CMK (cell line): ENCODE measurements at regions not wholly inside any gene's neighbourhood (a gene's known extent, or its start where the extent isn't known, plus 50 kb on each side); places are given as distances from the start of the nearest gene placed in this dataset.
"Not testable (repeated sequence)": the region's sequence is repeated elsewhere in the genome, so short reads cannot be mapped to it uniquely, and the experiment has no call there.

Experiments used
- DNase-seq: peaks from one replicate; pipeline ENCODE4 v3.0.0-alpha.2; 2010; ENCODE audit warnings: low read depth

DNA sequence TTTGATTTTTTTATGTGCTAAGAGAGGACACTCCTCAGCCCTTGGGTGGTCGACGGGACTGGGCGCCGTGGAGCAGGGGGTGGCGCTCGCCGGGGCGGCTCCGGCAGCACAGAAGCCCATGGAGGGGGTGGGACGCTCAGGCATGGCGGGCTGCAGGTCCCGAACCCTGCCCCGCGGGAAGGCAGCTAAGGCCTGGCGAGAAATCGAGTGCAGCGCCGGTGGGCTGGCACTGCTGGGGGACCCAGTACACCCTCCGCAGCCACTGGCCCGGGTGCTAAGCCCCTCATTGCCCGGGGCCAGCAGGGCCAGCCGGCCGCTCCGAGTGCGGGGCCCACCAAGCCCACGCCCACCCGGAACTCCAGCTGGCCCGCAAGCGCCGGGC, 669.7 kb upstream of the CTNND2 start:
- DNase-seq = not testable (repeated sequence)

DNA sequence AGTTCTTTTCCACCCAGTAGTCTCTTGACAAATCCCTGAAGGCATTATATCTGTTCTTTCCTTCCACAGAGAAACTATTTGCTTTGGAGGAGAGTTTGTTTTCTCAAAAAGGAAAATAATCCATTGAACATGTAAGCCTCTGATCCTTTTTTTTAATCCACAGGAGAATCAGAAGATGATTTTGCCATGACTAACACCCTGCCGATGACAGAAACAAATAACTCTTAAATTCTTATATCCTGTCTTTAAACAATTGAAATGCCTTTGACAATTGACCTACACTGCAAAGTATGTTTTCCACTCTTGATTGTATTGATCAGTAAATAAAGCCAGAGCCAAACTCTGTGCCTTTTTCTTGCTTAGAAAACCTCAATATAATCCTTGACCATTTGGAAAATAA, 666.4 kb upstream of the CTNND2 start:
- DNase-seq = no peak

DNA sequence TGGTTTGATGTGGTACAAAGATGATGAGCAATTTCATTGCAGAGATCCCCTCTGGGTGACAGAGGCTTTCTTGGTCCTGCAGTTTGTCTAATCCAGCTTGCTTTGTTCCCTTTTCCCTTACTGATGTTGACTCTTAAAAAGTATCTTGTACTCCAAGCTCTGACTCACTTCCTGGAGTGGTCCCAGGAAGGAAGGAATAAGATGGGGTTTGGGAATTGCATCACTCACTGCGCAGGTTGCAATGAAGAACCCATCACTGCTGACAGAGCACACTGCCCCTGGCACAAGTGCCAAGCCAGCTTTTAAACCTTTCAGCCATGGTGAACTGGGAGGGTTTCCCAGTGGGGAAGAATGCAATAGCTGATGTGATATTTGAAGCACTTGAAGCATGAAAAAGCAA, 662.2 kb upstream of the CTNND2 start:
- DNase-seq = no peak

DNA sequence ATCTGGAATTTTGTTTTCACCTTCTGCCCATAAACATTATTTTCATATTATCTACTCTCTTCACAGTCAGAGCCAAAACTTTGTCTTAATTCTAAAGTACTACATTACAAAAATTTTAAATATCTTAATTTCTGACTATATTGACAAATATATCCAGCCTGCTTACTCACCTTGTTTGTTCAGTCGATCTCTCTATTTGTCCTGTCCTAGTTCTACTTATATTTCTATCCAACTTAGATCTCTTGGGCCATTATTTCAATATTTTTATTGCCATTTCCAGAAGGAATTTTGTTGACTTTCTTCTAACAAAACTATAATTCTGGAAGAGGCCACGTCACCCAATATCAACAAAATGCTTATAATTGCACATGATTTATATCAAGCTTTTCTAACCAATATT, 652.8 kb upstream of the CTNND2 start:
- no peak for DNase-seq

DNA sequence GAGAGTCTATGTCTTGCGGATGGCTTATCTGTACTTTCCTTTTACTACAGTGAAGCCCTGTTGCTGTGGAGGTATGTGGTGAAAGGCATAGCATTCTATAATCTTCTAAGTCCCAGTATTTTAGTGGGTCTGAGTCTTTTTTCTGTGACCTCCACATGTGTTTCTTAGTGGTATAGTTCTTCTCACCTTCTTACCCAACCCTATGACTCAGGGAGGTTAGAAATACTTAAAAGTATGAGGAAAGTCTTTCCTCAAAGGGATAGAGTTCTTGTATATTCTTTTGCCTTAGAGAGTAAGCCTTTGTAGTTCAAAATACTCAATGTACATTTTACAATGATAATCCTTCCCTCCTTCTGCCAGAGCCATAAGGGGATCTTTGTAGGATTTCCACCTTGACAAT, 621.9 kb upstream of the CTNND2 start:
- DNase-seq = no peak

DNA sequence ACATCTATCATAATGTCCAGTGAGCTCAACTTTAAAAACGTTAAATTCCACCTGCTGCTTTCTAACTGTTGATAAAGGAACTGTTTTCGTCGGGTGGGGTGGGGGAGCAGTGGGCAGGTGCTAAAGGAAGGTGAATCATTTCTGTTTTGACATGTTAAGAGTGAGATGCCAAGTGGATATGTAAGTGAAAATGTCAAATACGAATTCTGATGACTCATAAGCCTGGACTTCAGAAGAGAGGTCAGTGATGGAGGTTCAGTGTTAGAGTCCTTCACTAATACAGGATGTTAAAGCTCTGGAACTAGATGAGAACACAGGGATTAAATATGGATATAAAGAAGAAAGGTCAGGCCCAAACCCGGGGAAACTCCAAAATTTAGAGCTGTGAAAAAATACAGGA, 617.9 kb upstream of the CTNND2 start:
- no peak for DNase-seq

DNA sequence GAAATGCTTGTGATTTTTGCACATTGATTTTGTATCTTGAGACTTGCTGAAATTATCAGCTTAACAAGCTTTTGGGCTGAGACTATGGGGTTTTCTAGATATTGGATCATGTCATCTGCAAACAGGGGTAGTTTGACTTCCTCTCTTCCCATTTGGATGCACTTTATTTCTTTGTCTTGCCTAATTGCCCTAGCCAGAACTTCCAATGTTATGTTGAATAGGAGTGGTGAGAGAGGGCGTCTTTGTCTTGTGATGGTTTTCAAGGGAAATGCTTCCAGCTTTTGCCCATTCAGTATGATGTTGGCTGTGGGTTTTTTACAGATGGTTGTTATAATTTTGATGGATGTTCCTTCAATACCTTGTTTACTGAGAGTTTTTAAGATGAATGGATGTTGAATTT, 600.7 kb upstream of the CTNND2 start:
- DNase-seq = not testable (repeated sequence)

DNA sequence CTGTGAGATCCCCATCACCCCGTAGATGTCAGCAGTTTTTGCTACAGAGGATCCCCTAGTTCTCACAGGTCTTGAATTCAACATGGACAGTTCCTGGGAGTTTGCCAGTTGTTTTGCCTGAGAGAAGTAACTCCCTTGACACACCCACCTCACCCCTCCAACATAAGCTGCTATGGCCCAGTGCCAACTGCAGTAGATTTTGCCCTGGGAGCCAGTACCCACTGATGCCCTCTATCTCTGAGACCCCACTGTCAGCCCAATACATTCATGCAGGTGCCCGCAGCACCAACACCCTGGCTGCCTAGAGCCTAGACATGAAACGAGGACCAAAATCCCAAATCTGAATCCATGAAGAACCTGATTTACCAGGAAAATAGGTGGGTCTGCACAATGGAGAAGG, 583.9 kb upstream of the CTNND2 start:
- no peak for DNase-seq

DNA sequence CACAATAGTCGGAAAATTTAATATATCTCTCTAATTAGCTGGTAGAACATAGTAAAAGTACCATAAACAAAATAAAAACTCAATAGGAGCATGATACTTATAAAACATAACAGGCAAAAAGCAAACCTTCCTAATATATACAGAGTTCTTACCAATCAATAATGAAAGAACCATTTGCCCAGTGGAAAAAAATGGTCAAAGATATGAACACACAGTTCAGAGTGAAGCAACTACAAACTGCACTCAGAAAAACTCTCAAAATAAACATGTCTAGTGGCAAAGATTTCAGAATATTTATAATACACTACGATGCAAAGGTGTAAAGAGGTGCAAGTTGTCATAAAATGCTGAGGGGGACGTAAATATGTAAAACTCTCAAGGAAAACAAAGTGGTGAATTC, 576.2 kb upstream of the CTNND2 start:
- DNase-seq = no peak

DNA sequence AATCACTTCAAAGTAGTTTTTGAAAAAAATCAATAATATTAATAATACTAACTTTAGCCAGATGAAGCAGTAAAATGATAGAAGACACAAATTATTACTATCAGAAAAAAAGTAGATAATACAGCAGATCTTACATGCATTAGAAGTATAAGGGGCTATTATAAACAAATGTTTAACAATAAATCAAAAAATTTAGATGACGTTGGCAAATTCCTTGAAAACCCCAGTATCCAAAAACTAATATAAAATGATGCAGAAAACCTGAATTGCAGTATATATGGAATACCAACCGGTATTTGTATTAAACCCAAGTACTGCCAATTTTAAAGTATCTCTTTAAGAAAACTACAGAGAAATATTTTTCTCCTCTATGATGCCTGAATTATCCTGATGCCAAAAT, 573.3 kb upstream of the CTNND2 start:
- no peak for DNase-seq

DNA sequence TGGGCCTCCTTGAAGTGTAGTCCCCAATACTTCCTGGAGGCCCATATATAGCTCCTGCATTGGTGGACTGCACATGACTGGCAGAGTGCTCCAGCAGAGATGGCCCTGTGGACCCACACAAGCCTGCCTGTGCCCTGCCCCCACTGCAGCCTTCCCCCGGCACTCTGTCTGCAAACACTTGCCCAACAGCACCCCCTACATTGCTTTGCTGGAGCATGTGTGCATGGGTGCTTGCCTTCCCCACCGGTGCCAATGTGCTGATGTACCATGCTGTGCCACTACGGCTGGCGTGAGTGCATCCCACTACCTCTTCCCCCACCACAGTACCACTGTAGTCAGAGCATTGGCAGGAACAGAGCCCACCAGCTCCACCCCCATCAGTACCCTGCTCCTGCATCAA, 563.6 kb upstream of the CTNND2 start:
- no peak for DNase-seq

DNA sequence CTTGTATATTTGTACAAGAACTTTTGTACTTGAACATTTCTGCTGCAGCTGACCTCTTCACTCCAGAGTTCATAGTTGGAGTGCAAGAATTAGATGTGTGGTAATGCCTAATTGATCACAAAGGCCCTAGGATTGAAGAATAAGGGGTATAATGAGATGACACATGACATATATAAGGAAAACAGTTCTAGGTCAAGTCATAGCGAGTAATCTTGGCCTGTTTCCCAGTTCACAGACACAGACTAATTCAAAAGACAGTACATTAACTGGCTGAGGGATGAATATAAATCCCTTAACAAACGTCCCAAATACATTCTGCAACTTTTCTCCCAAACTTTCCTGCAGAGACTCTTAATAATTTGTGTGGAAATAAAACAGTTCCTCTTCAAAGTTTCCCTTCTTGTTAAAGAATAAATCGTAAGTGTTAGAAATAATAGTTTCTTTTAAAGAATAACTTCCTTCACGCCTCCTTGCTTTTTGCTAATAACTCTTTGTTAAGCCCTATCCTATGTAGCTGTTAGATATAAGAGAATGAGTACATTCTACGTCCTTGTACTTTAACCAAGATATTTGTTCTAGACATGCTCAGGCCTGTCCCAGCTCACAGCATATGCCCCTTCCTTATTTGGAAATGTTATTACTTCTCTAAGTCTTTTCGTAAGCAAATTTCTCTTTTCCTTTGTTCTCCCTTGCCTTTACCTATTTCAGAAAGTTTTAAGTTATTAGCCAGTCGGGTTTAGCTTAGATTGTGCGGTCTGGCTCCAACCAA, 556.4 kb upstream of the CTNND2 start:
- no peak for DNase-seq

DNA sequence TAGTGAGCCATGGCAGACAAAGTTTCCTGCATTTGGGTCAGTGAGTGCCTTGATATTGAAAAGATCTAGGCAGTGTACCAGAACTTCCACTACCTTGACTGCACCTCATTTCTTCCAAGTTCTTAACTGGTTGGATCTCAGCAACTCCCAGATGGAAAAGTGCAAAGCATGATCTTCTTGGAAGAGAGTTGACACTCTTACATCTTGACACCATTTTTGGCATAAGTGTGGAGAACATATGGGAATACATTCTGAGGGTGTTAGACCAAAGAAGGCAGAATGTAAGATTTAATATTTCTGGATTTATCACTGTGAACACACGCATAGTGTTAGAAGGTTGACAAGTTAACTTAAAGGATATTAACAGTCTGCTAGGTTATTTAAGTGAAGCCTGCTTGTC, 555.1 kb upstream of the CTNND2 start:
- no peak for DNase-seq

DNA sequence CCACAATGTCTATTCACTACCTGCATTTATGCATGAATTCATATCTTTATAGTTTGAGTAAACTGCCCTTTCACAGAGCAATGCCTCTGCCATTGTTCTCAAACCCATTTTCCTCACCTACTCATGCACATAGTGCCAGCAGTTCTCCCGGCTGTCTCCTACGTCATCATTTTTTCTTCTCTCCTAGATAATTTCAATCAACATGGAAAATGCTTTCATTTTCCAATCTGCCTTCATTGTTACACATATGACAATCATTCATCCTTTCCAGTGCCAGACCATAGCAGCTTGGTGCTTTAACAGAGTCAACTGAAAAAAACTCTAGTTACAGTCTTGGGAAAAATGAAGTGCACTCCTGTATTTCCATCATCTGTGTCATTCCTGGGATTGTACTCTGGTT, 514.8 kb upstream of the CTNND2 start:
- no peak for DNase-seq

DNA sequence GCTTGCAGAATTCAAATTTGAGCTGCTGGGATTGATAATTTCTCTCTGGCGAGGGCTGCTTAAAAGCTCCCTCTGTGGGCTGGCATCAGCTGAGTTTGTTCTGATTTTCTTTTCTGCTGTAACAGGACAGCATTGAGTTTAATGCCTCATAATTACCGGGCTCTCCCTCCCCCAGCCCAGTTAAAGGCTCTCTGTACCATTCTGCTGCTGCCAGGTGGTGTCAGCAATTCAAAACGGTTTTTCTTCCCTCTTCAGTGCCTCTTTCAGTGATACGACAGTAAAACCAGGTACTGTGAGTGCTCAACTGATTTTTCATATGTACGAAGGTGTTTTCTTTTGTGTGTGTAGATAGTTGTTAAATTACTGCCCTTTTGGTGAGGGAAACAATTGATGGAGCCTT, 509.3 kb upstream of the CTNND2 start:
- DNase-seq = no peak

DNA sequence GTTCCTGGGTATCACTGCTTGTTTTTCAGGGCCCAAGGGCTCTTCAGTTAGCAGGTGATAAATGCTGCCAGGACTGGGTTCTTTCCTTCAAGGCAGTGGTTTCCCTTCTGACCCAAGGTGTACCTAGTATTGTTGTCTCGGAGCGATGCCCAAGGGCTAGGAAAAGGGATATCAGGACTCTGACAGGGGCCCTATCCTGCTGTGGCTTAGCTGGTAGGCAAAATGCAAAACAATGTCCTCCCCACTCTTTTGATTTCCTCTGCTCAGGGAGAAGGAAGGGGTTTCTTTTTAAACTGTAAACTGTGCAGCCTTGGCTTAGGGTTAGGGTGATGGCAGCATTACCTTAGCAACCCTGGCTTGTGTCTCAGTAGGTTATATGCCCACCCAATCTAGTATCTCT, 508.8 kb upstream of the CTNND2 start:
- DNase-seq = no peak

DNA sequence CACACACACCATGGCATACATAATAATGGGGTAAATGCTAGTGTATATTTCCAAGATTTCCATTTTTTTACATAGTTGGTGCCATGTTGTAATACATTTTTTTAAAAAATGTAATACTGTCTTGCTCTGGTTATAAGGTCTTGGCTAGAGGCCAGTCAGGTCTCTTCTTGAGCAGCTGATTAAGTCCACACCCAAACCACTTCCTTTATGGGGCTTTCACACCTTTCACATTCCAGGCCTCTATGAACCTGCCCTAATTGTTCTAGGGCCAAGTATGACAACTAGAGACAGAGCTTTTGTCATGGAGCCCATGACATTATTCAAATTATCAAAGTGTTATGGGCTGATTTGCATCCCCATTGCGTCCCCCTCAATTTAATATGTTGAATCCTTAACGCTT, 495.6 kb upstream of the CTNND2 start:
- DNase-seq = no peak

DNA sequence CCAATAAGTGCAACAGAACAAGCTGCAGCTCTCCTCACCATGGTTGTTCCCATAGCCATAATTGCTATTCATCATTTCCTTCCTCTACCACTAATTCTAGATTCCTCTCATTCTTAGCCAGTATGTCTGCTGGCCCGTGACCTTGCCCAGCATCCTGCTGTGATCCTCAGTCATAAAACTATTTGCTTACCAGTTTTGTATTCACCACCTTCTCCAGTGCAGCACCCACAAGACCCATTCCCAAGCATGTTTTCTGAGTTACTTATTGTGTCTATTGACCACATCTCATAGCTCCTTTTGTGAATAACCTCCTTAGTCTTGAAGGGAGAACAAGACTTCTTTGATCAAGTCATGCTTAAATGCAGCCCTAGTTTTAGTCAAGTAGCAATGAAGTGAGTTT, 488.0 kb upstream of the CTNND2 start:
- no peak for DNase-seq

DNA sequence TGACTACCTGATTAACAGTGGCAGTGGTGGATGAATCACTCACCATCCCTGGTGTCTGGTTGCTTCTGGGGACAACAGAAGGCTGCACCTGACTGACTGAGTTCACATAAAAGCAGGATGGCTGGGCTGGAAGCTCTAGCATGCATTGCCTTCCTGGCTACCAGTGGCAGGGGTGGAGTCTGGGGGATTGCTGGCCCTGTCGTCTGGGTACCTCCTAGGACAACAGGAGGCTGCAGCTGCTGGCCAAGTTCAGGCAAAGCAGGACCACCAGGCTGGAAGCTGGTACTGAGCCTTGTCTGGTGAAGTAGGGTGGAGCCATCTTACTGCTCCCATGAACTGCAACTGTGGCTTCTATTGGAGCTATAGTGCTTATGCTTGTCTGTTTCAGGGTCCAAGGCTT, 480.8 kb upstream of the CTNND2 start:
- no peak for DNase-seq

DNA sequence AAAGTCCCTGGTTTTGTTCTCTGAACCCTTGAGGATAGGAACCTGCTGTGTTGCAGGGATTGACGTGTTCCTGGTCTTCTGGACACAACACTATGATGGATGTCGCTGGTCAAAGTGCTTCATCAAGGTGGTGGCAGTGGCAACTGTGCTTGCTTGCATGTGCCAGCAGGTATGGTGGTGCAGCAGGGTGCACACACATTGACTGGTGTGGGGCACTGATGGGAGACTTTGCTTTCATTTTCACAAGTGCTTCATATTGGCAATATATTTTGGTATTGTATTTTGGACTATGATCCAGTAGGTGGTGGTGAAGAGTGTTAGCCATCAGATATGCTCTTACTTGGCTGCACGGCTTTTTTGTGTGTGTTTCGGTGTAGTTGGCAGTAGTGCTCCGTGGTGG, 479.8 kb upstream of the CTNND2 start:
- DNase-seq = no peak

DNA sequence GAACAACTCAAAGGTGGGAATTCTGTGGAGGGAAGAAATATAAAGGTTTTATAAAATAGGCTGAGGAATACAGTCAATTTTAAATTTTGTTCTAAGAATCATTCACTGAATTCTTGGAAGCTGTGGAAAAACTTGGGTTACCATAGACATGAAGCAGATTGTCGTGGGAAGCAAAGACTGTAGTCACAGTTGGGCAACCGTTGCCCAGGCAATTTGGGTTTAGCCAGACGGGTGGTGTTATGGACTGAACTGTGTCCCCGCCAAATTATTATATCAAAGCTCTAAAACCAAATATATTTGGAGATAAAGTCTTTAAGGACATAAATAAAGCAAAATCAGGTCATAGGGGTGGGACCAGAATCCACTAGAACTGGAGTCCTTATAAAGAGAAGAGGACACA, 463.7 kb upstream of the CTNND2 start:
- DNase-seq = no peak

DNA sequence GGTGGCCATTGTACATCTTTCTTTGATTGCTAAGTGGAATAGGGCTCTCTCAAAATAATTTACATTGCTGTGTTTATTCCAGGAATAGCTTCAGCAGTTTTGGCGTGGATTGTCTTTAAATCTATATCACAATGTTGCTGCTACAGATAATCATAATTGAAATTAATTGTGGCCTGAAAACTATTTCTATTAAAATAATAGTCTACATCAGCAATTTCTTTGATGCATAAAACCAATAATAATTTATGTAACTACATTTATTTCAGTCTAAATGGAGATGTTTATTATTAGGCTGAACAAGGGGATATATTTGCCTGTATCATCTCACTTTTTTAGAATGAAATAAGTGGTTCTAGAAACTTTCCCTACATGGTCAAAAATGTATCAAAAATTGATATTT, 456.0 kb upstream of the CTNND2 start:
- DNase-seq = no peak

DNA sequence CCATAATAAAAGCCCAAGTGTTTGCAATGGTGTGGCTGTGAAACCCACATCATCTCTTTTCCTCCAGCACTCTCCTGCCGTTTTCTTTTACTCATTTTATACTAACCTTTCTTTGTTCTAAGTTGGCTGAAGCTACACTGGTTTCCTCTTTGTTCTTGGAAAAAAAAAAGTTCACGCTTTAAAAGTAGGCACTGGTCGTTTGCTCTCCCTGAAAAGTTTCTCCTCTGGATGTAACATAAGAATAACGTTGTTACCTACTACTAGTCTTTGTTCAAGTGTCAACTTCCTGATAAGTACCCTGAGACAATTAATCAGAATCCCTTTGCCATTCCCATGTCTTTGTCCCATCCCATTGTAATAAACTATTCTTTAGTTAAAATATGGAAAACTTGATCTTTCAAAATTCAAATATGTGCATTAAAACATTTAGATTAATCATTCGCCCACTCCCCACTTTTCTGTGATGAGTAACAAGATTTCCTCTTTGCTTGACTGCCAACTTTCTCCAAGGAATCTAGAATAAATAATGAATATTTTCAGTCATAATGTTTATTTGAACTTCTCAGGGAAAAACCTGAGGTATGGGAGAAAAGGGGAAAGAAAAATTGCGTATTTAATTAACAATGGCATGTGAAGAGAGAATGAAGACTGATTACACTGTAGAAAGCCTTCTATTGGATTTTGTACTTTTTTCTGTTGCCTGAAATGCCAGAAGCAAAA, 454.3 kb upstream of the CTNND2 start:
- no peak for DNase-seq

DNA sequence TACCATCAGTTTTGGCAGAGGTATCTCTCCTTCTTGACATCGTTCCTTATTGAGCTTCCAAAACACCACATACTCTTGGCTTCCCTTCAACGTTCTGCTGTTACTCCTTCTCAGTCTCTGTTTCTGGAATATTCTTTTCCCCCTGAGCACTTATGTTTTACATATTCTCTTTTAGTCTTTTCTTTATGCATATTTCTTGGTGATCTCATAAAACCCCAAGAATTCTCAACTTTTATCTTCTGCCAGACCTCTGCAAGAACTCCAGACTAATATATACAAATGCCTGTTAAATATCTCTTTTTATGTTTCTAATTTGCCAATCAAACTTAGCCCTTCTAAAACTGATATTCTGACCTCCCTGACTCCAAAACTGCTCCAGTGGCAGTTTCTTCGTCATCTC, 453.4 kb upstream of the CTNND2 start:
- no peak for DNase-seq
